ENCODE measurements at regions not wholly inside any gene's neighbourhood (a gene's known extent, or its start where the extent isn't known, plus 50 kb on each side); places are given as distances from the start of the nearest gene placed in this dataset.

- Mint-ChIP-seq H3K27ac (no peak overlapping the region), H3K36me3 (ENCODE audit: low read depth) (no peaks in the 10 kb centered on the region), H3K4me1 (ENCODE audit: low read depth) (no peaks in the 10 kb centered on the region), H3K27me3 (ENCODE audit: low read depth) (no peaks in the 10 kb centered on the region), H3K4me3 (no peak overlapping the region), H3K9me3 (ENCODE audit: insufficient read depth) (no peaks in the 10 kb centered on the region)
- ATAC-seq (no peak), DNase-seq (no peak)
- POLR2A ChIA-PET: no interaction called here
- CTCF ChIA-PET: no interaction called here
These were observed 244.3 kb downstream of the CSNK1G3 start for GRCh38 chr5:123756318-123756665.

DNA sequence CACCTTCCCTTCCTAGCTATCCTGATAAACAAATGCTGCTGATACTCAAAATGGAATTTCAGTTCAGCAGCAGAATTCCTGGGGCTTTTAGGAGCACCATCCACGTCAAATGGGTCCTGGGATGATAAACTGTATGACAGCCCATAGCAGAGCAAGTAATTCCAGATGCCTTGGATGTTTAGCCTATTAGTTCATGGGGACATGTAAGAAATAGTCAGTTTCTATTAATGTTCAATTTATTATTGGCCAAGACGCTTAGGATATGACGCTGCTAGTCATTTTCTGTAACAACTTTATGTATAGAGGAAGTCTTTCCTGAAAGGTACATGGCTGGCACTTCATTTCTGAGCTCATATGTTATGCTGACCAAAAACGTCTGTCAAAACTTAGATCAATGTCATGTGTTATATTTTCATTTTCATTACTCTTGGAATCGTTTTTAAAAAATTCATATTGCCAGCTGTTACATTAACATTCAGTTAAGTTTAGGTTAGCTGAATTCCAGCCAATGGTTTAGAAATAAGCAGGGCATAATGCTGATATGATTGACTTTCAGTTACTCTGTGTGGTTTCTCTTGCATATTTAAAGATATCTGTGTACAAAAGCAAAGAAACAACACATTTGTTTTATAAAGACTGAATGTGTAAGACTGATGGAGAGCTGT lies 243.8 kb downstream of the CSNK1G3 start:
- H3K4me3 Mint-ChIP-seq: no peak overlapping the region
- H3K27ac Mint-ChIP-seq: no peak overlapping the region
- H3K9me3 Mint-ChIP-seq (ENCODE audit: insufficient read depth): no peaks in the 10 kb centered on the region
- ATAC-seq (no peak), DNase-seq (no peak)
- CTCF ChIA-PET: no interaction called here
- H3K36me3 Mint-ChIP-seq (ENCODE audit: low read depth): no peaks in the 10 kb centered on the region
- POLR2A ChIA-PET: no interaction called here
- no peaks in the 10 kb centered on the region for H3K4me1 Mint-ChIP-seq (ENCODE audit: low read depth)
- no peaks in the 10 kb centered on the region for H3K27me3 Mint-ChIP-seq (ENCODE audit: low read depth)

DNA sequence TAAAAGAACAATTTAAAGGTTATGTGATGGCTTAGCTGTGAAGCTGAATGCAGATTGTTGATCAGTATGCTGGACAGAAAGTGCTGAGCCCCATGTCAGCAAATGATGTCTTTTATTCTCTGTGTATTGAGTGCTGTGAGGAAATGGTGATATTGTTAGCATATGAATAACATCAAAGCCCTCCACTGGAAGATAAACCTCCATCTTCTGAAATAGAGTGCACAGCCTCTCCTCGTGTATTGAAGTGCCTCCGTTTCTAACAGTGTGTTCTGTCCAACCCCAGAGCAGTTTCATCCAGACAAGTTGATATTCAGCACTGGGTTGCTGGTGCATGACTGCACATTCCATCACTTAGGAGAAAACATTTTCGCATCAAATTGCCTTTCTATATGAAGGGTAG lies 242.9 kb downstream of the CSNK1G3 start:
- Mint-ChIP-seq H3K9me3 (ENCODE audit: insufficient read depth) (no peaks in the 10 kb centered on the region), H3K36me3 (ENCODE audit: low read depth) (no peaks in the 10 kb centered on the region), H3K27me3 (ENCODE audit: low read depth) (no peaks in the 10 kb centered on the region), H3K4me1 (ENCODE audit: low read depth) (no peaks in the 10 kb centered on the region), H3K4me3 (no peak overlapping the region), H3K27ac (no peak overlapping the region)
- ChIA-PET CTCF (no interaction called here), POLR2A (no interaction called here)
- DNase-seq (no peak), ATAC-seq (no peak)

DNA sequence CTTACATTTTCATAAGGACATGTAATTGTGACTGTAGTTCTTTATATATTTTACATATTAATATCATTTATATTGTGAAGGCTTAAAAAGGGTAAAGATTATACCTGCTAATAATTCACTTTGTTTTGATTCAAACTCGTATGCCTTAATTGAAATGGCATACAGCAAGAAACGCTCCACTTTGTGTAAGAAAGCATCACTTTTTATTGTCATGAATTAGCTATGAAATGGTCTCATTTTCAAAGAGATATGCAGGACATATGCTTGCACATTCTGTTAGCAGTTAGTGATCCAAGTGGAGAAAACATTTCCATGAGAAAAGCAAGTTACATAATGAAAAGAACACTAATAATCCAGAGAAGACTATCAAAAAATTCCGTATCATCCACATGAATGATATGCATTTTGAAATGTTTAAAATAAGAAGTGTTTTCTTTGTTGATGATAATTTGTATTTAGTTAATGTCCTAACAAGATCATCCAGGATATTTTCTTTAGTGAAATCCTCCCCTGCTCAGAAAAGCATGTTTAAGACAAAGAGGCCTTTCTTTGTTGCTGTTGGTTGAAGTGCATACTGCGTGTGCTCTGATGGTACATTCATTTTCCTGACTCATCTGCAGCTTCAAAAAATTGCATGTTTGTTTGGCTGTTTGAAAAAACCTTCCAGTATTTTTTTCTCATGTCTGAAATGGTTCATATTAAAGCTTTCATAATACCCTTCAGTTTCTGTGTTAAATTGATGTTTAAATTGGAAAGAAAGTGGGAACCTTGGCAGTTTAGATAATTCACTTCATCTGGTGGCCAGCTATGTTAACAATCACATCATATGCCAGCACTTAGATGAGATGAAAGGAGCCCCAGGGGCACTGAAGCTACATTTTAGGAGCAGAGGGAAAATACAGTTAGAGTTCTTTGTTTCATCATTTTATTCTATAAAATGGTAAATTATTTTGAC lies 242.2 kb downstream of the CSNK1G3 start:
- Mint-ChIP-seq H3K4me3 (no peak overlapping the region), H3K36me3 (ENCODE audit: low read depth) (no peaks in the 10 kb centered on the region), H3K27me3 (ENCODE audit: low read depth) (no peaks in the 10 kb centered on the region), H3K9me3 (ENCODE audit: insufficient read depth) (no peaks in the 10 kb centered on the region), H3K4me1 (ENCODE audit: low read depth) (no peaks in the 10 kb centered on the region), H3K27ac (no peak overlapping the region)
- CTCF ChIA-PET: no interaction called here
- ATAC-seq (no peak), DNase-seq (no peak)
- POLR2A ChIA-PET: no interaction called here

DNA sequence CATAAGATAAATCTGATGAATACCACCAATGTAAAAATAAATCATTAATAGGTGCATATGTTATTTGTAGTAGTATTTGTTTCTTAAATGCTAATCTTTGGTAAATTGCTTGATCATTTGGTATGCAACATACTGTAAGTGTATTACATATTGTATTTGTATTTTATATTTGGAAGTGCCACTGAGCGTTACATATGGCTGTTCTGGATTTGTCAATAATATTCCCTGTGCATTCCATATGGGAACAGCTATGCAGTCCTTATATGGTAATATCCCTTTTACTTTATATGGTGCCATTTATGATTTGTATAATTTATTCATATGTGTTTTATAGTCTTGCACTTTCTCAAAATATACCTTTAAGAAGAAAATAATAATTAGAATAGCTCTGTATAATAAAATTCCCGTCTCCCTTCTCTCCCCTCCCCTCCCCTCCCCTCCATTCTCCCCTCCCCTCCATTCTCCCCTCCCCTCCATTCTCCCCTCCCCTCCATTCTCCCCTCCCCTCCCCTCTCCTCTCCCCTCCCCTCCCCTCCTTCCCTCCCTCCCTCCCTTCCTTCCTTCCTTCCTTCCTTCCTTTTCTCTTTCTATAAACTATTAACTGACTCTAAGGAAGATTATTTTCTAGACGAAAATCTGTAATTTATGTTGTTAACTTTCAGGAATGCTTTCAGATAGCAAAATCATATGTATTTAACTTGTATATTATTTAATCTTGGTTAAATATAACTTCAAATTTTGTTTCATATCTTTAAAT lies 241.4 kb downstream of the CSNK1G3 start:
- Mint-ChIP-seq H3K4me3 (no peak overlapping the region), H3K27ac (no peak overlapping the region), H3K4me1 (ENCODE audit: low read depth) (no peaks in the 10 kb centered on the region), H3K36me3 (ENCODE audit: low read depth) (no peaks in the 10 kb centered on the region), H3K27me3 (ENCODE audit: low read depth) (no peaks in the 10 kb centered on the region), H3K9me3 (ENCODE audit: insufficient read depth) (no peaks in the 10 kb centered on the region)
- ATAC-seq: no peak
- CTCF ChIA-PET: no interaction called here
- DNase-seq: no peak
- POLR2A ChIA-PET: no interaction called here

DNA sequence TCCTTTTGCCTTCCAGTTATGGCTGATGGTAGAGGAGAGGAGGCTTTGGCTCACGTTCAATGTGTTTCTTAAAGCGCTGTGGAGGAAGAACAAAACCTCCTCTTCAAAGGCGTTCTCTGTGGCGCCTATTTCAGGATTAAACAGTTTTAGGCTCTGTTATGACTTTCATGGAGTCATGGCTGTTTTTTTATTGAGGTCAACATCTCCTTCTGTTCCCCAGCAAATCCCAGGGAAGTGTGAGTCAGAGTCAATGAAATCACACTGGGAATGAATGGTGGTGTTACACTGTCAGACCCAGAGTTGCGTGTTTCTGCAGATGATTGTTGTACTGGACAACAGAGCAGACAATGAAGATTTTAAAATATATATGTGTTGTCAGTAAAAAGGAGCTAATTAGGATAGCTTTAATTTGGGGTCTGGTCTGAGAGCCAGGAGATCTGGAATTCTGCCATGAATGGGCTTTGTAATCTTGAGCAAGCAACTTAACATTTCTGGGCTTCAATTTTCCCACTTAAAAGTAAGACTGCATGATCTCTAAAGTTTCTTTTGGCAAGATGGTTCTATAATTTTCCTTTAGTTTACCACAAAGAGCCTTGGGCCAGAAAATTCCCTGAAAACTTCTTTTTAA lies 240.7 kb downstream of the CSNK1G3 start:
- no peaks in the 10 kb centered on the region for H3K4me1 Mint-ChIP-seq (ENCODE audit: low read depth)
- ATAC-seq (no peak), DNase-seq (no peak)
- no peak overlapping the region for H3K27ac Mint-ChIP-seq
- H3K9me3 Mint-ChIP-seq (ENCODE audit: insufficient read depth): no peaks in the 10 kb centered on the region
- ChIA-PET POLR2A (no interaction called here), CTCF (no interaction called here)
- no peaks in the 10 kb centered on the region for H3K36me3 Mint-ChIP-seq (ENCODE audit: low read depth)
- no peak overlapping the region for H3K4me3 Mint-ChIP-seq
- H3K27me3 Mint-ChIP-seq (ENCODE audit: low read depth): no peaks in the 10 kb centered on the region

GRCh38 chr5:123751670-123752069 lies 239.7 kb downstream of the CSNK1G3 start:
- ATAC-seq (no peak), DNase-seq (no peak)
- POLR2A ChIA-PET: no interaction called here
- Mint-ChIP-seq H3K4me1 (ENCODE audit: low read depth) (no peaks in the 10 kb centered on the region), H3K27me3 (ENCODE audit: low read depth) (no peaks in the 10 kb centered on the region), H3K36me3 (ENCODE audit: low read depth) (no peaks in the 10 kb centered on the region), H3K27ac (no peak overlapping the region), H3K9me3 (ENCODE audit: insufficient read depth) (no peaks in the 10 kb centered on the region), H3K4me3 (no peak overlapping the region)
- CTCF ChIA-PET: no interaction called here

- POLR2A ChIA-PET: no interaction called here
These were observed 236.3 kb downstream of the CSNK1G3 start for GRCh38 chr5:123748239-123748638.

DNA sequence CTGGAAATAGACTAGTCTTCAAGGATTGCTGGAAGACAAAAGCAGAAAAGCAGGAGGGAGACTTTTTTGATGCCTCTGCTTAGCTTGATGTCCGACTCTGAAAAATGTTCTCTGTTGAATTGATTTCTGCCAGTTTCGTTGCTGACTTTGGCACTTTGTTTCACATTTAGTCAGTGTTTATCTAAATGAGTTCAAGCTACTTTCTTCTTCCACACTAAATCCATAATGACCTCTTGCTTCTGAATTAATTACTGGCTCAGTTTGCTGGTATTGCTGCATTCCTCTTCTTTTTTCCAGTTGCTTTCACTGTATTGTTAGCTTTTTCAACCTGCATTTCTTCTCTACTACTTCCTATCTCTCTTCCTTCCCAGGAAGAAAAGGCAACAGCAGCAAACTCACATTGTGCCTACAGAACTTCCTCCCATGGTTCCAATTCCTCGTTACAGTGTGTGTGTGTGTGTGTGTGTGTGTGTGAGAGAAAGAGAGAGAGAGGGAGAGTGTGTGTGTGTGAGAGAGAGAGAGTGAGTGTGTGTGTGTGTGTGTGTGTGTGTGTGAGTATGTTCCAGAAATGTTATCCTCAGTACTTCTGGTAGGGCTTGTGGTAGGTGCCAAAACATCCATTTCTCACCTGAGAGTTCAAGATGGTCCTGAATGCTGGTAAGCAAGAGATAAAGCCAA lies 234.8 kb downstream of the CSNK1G3 start:
- H3K36me3 Mint-ChIP-seq (ENCODE audit: low read depth): no peaks in the 10 kb centered on the region
- no peaks in the 10 kb centered on the region for H3K4me1 Mint-ChIP-seq (ENCODE audit: low read depth)
- DNase-seq (no peak), ATAC-seq (no peak)
- ChIA-PET CTCF (no interaction called here), POLR2A (no interaction called here)
- no peak overlapping the region for H3K4me3 Mint-ChIP-seq
- H3K27me3 Mint-ChIP-seq (ENCODE audit: low read depth): no peaks in the 10 kb centered on the region
- no peaks in the 10 kb centered on the region for H3K9me3 Mint-ChIP-seq (ENCODE audit: insufficient read depth)
- H3K27ac Mint-ChIP-seq: no peak overlapping the region

More at GRCh38 chr5:123748239-123748638, 236.3 kb downstream of the CSNK1G3 start:
- no peak for DNase-seq
- Mint-ChIP-seq H3K9me3 (ENCODE audit: insufficient read depth) (no peaks in the 10 kb centered on the region), H3K27me3 (ENCODE audit: low read depth) (no peaks in the 10 kb centered on the region), H3K4me3 (no peak overlapping the region), H3K4me1 (ENCODE audit: low read depth) (no peaks in the 10 kb centered on the region), H3K27ac (no peak overlapping the region), H3K36me3 (ENCODE audit: low read depth) (no peaks in the 10 kb centered on the region)
- CTCF ChIA-PET: no interaction called here
- no peak for ATAC-seq

DNA sequence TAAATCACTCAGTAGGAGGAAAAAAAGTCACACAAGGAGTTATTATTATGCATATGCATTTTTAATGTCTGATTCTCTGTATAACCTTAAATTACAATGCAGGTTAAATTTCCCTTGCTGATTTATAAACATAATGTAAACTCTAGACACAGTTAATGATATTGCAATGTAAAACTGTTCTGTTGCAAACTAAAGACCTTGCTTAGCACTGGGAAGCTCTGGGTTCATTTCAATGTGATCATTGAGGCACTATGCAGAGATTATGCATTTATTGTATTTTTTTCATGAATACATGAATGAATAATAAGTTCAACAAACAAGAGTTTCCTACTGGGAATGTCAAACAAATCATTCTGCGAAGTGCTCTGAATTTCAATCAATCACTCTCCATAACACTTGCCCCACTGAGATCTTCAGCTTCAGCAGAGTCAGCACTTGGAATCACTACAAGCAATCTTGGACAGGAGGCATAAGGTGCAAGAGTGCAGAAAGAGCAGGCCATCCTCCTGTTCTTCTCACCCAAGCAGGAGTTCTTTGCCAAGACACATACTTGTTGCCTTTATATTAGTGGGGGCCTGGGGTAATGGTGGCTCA lies 232.1 kb downstream of the CSNK1G3 start:
- no peaks in the 10 kb centered on the region for H3K4me1 Mint-ChIP-seq (ENCODE audit: low read depth)
- no peak for ATAC-seq
- DNase-seq: no peak
- CTCF ChIA-PET: no interaction called here
- no peaks in the 10 kb centered on the region for H3K9me3 Mint-ChIP-seq (ENCODE audit: insufficient read depth)
- no peaks in the 10 kb centered on the region for H3K27me3 Mint-ChIP-seq (ENCODE audit: low read depth)
- no peak overlapping the region for H3K4me3 Mint-ChIP-seq
- no peaks in the 10 kb centered on the region for H3K36me3 Mint-ChIP-seq (ENCODE audit: low read depth)
- H3K27ac Mint-ChIP-seq: no peak overlapping the region
- POLR2A ChIA-PET: no interaction called here

DNA sequence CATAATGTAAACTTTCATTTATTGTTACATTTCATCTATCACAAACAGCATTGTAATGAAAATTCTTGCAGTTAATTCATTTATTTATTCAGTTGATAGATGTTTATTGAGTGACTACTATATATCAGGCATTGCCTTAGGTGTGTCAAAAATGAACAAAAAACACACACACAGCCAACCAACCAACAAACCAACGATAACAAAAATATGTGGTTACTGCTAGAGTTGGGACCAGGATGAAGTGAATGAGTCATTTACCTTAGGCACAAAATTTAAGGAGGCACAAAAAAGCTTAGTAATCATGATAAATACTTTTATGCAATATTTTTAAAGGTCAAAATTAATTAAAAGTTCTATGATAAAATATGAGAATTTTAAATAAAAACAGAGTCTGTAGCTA lies 223.4 kb downstream of the CSNK1G3 start:
- Mint-ChIP-seq H3K4me3 (no peak overlapping the region), H3K27ac (no peak overlapping the region), H3K27me3 (ENCODE audit: low read depth) (no peaks in the 10 kb centered on the region), H3K4me1 (ENCODE audit: low read depth) (no peaks in the 10 kb centered on the region), H3K36me3 (ENCODE audit: low read depth) (no peaks in the 10 kb centered on the region), H3K9me3 (ENCODE audit: insufficient read depth) (peaks cover 5% of the 10 kb centered on the region)
- ChIA-PET POLR2A (no interaction called here), CTCF (no interaction called here)
- DNase-seq: no peak
- ATAC-seq: no peak

All from activated CD8-positive, alpha-beta T cell treated with anti-CD3 and anti-CD28 coated beads, Interleukin-2, amount 10 ng/mL, durations not matched to agents 7 days and 5 days (primary cell).